ENCODE measurements at regions not wholly inside any gene's neighbourhood (a gene's known extent, or its start where the extent isn't known, plus 50 kb on each side); places are given as distances from the start of the nearest gene placed in this dataset.

- Histone ChIP-seq H3K4me1 (ENCODE audit: control insufficient read depth in 4 of 4, insufficient read depth in 4 of 4, low read length in 3 of 4) (no peaks in the 10 kb centered on the region), H3K9ac (ENCODE audit: low read depth in 1 of 2, low read length in 2 of 2) (no peak overlapping the region), H3K36me3 (ENCODE audit: control insufficient read depth in 4 of 4, insufficient read depth in 3 of 4, low read depth in 1 of 4, low read length in 3 of 4) (no peaks in the 10 kb centered on the region), H3K27ac (ENCODE audit: low read depth in 1 of 2, low read length in 2 of 2) (no peak overlapping the region), H3K4me3 (ENCODE audit: low read depth in 1 of 3, low read length in 3 of 3) (no peak overlapping the region), H3K9me3 (ENCODE audit: control insufficient read depth in 4 of 4, low read length in 3 of 4) (no peaks in the 10 kb centered on the region), H3K27me3 (ENCODE audit: control insufficient read depth in 4 of 4, insufficient read depth in 4 of 4, low read length in 3 of 4) (no peaks in the 10 kb centered on the region)
- no peak for DNase-seq (ENCODE audit: low spot score)
- TF ChIP-seq TAF1 (conservative IDR thresholded peaks at IDR 0.05) (no peak), YY1 (IDR thresholded peaks at IDR 0.05) (no peak), MAX (IDR thresholded peaks at IDR 0.05) (no peak)
- 90% methylated on average over 10 of the region's 10 CpGs for WGBS
Measured at GRCh38 chr3:145427355-145427754, 733.6 kb downstream of the PLOD2 start.

- Histone ChIP-seq H3K9ac (ENCODE audit: low read depth in 1 of 2, low read length in 2 of 2) (no peak overlapping the region), H3K4me1 (ENCODE audit: control insufficient read depth in 4 of 4, insufficient read depth in 4 of 4, low read length in 3 of 4) (no peaks in the 10 kb centered on the region), H3K27ac (ENCODE audit: low read depth in 1 of 2, low read length in 2 of 2) (no peak overlapping the region), H3K9me3 (ENCODE audit: control insufficient read depth in 4 of 4, low read length in 3 of 4) (no peaks in the 10 kb centered on the region), H3K27me3 (ENCODE audit: control insufficient read depth in 4 of 4, insufficient read depth in 4 of 4, low read length in 3 of 4) (no peaks in the 10 kb centered on the region), H3K36me3 (ENCODE audit: control insufficient read depth in 4 of 4, insufficient read depth in 3 of 4, low read depth in 1 of 4, low read length in 3 of 4) (no peaks in the 10 kb centered on the region), H3K4me3 (ENCODE audit: low read depth in 1 of 3, low read length in 3 of 3) (no peak overlapping the region)
- TF ChIP-seq MAX (IDR thresholded peaks at IDR 0.05), result no peak
- no peak for TF ChIP-seq NR2F2 (IDR thresholded peaks at IDR 0.05)
- TF ChIP-seq ATF3 (IDR thresholded peaks at IDR 0.05), result no peak
- TF ChIP-seq YY1 (IDR thresholded peaks at IDR 0.05), result no peak
- TF ChIP-seq GABPA (IDR thresholded peaks at IDR 0.05 in 1 of 2, conservative IDR thresholded peaks at IDR 0.05 in 1 of 2), result no peak
- no peak for TF ChIP-seq HNF4G (IDR thresholded peaks at IDR 0.05)
- 56% methylated on average over 2 of the region's 2 CpGs for WGBS
- DNase-seq (ENCODE audit: low spot score), result no peak
Measured at GRCh38 chr3:145429546-145429945, 731.4 kb downstream of the PLOD2 start.

GRCh38 chr3:145448436-145448835 lies 712.5 kb downstream of the PLOD2 start:
- no peaks in the 10 kb centered on the region for H3K27me3 ChIP-seq (ENCODE audit: control insufficient read depth in 4 of 4, insufficient read depth in 4 of 4, low read length in 3 of 4)
- no peak overlapping the region for H3K9ac ChIP-seq (ENCODE audit: low read depth in 1 of 2, low read length in 2 of 2)
- H3K9me3 ChIP-seq (ENCODE audit: control insufficient read depth in 4 of 4, low read length in 3 of 4), result no peaks in the 10 kb centered on the region
- peaks cover 0 to 1% (median 0%) of the 10 kb centered on the region in 4 donors for H3K4me1 ChIP-seq (ENCODE audit: control insufficient read depth in 4 of 4, insufficient read depth in 4 of 4, low read length in 3 of 4)
- TF ChIP-seq REST (IDR thresholded peaks at IDR 0.05), result no peak
- no peak for TF ChIP-seq FOXA1 (IDR thresholded peaks at IDR 0.05)
- no peak for TF ChIP-seq GABPA (IDR thresholded peaks at IDR 0.05 in 1 of 2, conservative IDR thresholded peaks at IDR 0.05 in 1 of 2)
- no peak for TF ChIP-seq YY1 (IDR thresholded peaks at IDR 0.05)
- no peak for TF ChIP-seq EGR1 (IDR thresholded peaks at IDR 0.05; ENCODE audit: low read depth in 2 of 2)
- TF ChIP-seq NR2F2 (IDR thresholded peaks at IDR 0.05), result no peak
- TF ChIP-seq FOXA2 (IDR thresholded peaks at IDR 0.05), result no peak
- TF ChIP-seq SP1 (IDR thresholded peaks at IDR 0.05), result no peak
- no peak for TF ChIP-seq ATF3 (IDR thresholded peaks at IDR 0.05)
- TF ChIP-seq TAF1 (conservative IDR thresholded peaks at IDR 0.05), result no peak
- TF ChIP-seq JUND (IDR thresholded peaks at IDR 0.05), result no peak
- TF ChIP-seq ZBTB33 (IDR thresholded peaks at IDR 0.05), result no peak
- TF ChIP-seq MAX (IDR thresholded peaks at IDR 0.05), result no peak
- no peak for TF ChIP-seq RAD21 (IDR thresholded peaks at IDR 0.05)
- DNase-seq (ENCODE audit: low spot score), result no peak
- no peaks in the 10 kb centered on the region for H3K36me3 ChIP-seq (ENCODE audit: control insufficient read depth in 4 of 4, insufficient read depth in 3 of 4, low read depth in 1 of 4, low read length in 3 of 4)
- 84% methylated on average over 3 of the region's 3 CpGs for WGBS
- no peak overlapping the region for H3K27ac ChIP-seq (ENCODE audit: low read depth in 1 of 2, low read length in 2 of 2)
- no peak overlapping the region for H3K4me3 ChIP-seq (ENCODE audit: low read depth in 1 of 3, low read length in 3 of 3)
